ENCODE measurements at regions not wholly inside any gene's neighbourhood (a gene's known extent, or its start where the extent isn't known, plus 50 kb on each side); places are given as distances from the start of the nearest gene placed in this dataset.

GRCh38 chr17:20929334-20929733 is 113.5 kb downstream of the USP22 start:
- H3K27ac ChIP-seq (ENCODE audit: control insufficient read depth, insufficient read depth) = no peak overlapping the region
- CTCF ChIA-PET = no interaction called here
- POLR2A ChIA-PET = no interaction called here
- no peak overlapping the region for H3K9ac ChIP-seq (ENCODE audit: control insufficient read depth, insufficient read depth, low read length)
- ATAC-seq (no peak), DNase-seq (ENCODE audit: low read depth, low spot score) (no peak), FAIRE-seq (no peak)
- H2AFZ ChIP-seq (ENCODE audit: control insufficient read depth, low read depth, low read length) = no peak overlapping the region
- in situ Hi-C loops (cut with MboI) (no loop called here), intact Hi-C loops (cut with micrococcal nuclease; ENCODE audit: unreplicated experiment) (no loop called here)
- TF ChIP-seq ATF7 (IDR thresholded peaks at IDR 0.05; ENCODE audit: low read depth) (no peak), POU2F2 (IDR thresholded peaks at IDR 0.05; ENCODE audit: borderline replicate concordance, low read depth, low read length) (no peak), BACH1 (IDR thresholded peaks at IDR 0.05; ENCODE audit: borderline replicate concordance) (no peak), MYC (IDR thresholded peaks at IDR 0.05; ENCODE audit: insufficient read depth, insufficient read length, insufficient replicate concordance, low read length, severe bottlenecking) (no peak), SP1 (IDR thresholded peaks at IDR 0.05; ENCODE audit: low read depth, low read length) (no peak), LARP7 (IDR thresholded peaks at IDR 0.05) (no peak), ETV6 (conservative IDR thresholded peaks at IDR 0.05 in 1 of 2, IDR thresholded peaks at IDR 0.05 in 1 of 2; ENCODE audit: borderline replicate concordance in 1 of 2, low read depth in 1 of 2) (no peak), JUNB (IDR thresholded peaks at IDR 0.05) (no peak)
- TF ChIP-seq, protein P1, sequence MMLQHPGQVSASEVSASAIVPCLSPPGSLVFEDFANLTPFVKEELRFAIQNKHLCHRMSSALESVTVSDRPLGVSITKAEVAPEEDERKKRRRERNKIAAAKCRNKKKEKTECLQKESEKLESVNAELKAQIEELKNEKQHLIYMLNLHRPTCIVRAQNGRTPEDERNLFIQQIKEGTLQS (IDR thresholded peaks at IDR 0.05; ENCODE audit: borderline replicate concordance, extremely low read depth, low read depth, low read length) = no peak
- H3K9me3 ChIP-seq (replicated peaks; ENCODE audit: control insufficient read depth, insufficient read depth, low read length) = no peaks in the 10 kb centered on the region
- H3K79me2 ChIP-seq (ENCODE audit: control insufficient read depth, insufficient read depth, low read length) = no peaks in the 10 kb centered on the region
- no peaks in the 10 kb centered on the region for H3K36me3 ChIP-seq (ENCODE audit: control insufficient read depth in 2 of 2, insufficient read depth in 2 of 2, low read length in 1 of 2)
- SMC1A ChIA-PET (ENCODE audit: uncharacterized antibody, unreplicated experiment) = interaction anchor here (0.6 kb wide), 1 partner anchor 20 kb away, joined by 3 read pairs; no protein-coding TSS in a partner anchor
- H3K27me3 ChIP-seq (replicated peaks in 1 of 2; ENCODE audit: control insufficient read depth in 2 of 2, insufficient read depth in 2 of 2, low read length in 1 of 2) = peaks cover 0 to 4% of the 10 kb centered on the region in 2 experiments; a peak in 1 of 4 replicates
- RAD21 ChIA-PET (ENCODE audit: unreplicated experiment) = no interaction called here
- no TSS peak for BruUV-seq (replicated peaks)
- H3K4me2 ChIP-seq (ENCODE audit: control insufficient read depth, insufficient read depth) = no peak overlapping the region
- no peaks in the 10 kb centered on the region for H4K20me1 ChIP-seq (ENCODE audit: control insufficient read depth, insufficient read depth)
- WGBS (ENCODE audit: insufficient coverage, insufficient replicate concordance, low lambda C conversion rate, missing lambda C conversion rate) = 27% methylated on average over 5 of the region's 5 CpGs
- no peaks in the 10 kb centered on the region for H3K4me1 ChIP-seq (ENCODE audit: control insufficient read depth, insufficient read depth, low read length)
- no peak overlapping the region for H3K4me3 ChIP-seq

All from GM12878 (cell line).